Body of pancreas (tissue), 4 donors: ENCODE measurements at regions not wholly inside any gene's neighbourhood (a gene's known extent, or its start where the extent isn't known, plus 50 kb on each side); places are given as distances from the start of the nearest gene placed in this dataset.

ENCODE experiments used
- POLR2A ChIP-seq, 3 donors: fragments of 450-650 bp; IDR thresholded peaks; one replicate each; pipeline ENCODE4 v1.6.1; 2016; ENCODE audit warnings: antibody characterized with exemption in 3 of 3, mild to moderate bottlenecking in 2 of 3
- TF ChIP-seq, protein P1 (sequence below), 7 experiments: fragments of 450-650 bp in 4 of 7; fragments of 200-600 bp in 3 of 7; sonication (generic) in 3 of 7; IDR thresholded peaks; one replicate each; pipeline ENCODE4 v1.5.1; 2016 to 2019; ENCODE audit warnings: antibody characterized with exemption in 7 of 7

DNA sequence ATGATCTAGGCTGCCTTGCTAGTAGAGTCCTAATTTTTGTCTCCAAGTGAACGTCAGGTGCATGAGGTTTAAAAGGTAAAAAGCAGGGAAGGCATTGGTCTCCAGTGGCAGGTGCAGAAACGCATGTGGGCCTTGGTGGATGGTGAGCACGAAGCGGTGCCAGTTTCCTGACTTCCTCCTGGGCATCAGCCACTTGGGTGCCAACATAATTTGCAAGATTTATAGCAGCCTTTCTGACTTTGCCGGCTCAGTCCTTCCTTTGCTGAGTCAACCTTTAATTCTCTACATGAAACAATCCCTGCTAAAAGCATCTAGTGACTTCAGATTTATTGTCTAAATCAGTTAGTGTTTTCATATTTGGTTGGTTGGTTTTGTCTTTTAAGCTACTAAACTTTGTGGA lies 355.7 kb upstream of the TMEM132C start:
- TF ChIP-seq, protein P1, sequence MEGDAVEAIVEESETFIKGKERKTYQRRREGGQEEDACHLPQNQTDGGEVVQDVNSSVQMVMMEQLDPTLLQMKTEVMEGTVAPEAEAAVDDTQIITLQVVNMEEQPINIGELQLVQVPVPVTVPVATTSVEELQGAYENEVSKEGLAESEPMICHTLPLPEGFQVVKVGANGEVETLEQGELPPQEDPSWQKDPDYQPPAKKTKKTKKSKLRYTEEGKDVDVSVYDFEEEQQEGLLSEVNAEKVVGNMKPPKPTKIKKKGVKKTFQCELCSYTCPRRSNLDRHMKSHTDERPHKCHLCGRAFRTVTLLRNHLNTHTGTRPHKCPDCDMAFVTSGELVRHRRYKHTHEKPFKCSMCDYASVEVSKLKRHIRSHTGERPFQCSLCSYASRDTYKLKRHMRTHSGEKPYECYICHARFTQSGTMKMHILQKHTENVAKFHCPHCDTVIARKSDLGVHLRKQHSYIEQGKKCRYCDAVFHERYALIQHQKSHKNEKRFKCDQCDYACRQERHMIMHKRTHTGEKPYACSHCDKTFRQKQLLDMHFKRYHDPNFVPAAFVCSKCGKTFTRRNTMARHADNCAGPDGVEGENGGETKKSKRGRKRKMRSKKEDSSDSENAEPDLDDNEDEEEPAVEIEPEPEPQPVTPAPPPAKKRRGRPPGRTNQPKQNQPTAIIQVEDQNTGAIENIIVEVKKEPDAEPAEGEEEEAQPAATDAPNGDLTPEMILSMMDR (IDR thresholded peaks at IDR 0.05): no peak
- no peak for TF ChIP-seq POLR2A (IDR thresholded peaks at IDR 0.05)
